HepG2 (cell line): ENCODE measurements at regions not wholly inside any gene's neighbourhood (a gene's known extent, or its start where the extent isn't known, plus 50 kb on each side); places are given as distances from the start of the nearest gene placed in this dataset.

Experiments used
- ATAC-seq: fragments of 200-7000 bp; cut with Tn5 transposase; 3 replicates; pipeline ENCODE4 v1.9.1; 2020; ENCODE audit warnings: mild to moderate bottlenecking, moderate library complexity
- BruUV-seq: library from RNA; stranded (reverse); fragments of 400-500 nt; replicated peaks from 2 replicates; lab custom pipeline; 2021; lab: Mats Ljungman, UMichigan
- CTCF ChIA-PET: fragments of 300-600 bp; formaldehyde crosslinking; extraction: SDS; loops from one replicate; lab custom pipeline; 2021; ENCODE audit warnings: low total read pairs, inconsistent platforms, low intra/inter-chr PET ratio; lab: Yijun Ruan, JAX
- POLR2A ChIA-PET: fragments of 350-600 bp; sonication (Branson Sonifier 250); formaldehyde crosslinking; loops from one replicate; lab custom pipeline; 2020; ENCODE audit warnings: antibody characterized with exemption, inconsistent platforms; lab: Yijun Ruan, JAX
- DNase-seq: peaks from one replicate; pipeline ENCODE4 v3.0.0-alpha.2; 2015; ENCODE audit warnings: low spot score
- FAIRE-seq: peaks from 3 replicates; lab custom pipeline; 2011; peaks lifted over from hg19 to GRCh38; lab: Jason Lieb, UNC
- H2AFZ ChIP-seq: one replicate; pipeline ENCODE4 v1.6.1; 2011; ENCODE audit warnings: low read length, inconsistent platforms
- H3K27ac ChIP-seq: fragments of 300-600 bp; 3 replicates; pipeline ENCODE4 v1.8.0; 2011; ENCODE audit warnings: mixed run types, mild to moderate bottlenecking, mixed read lengths, low read length, inconsistent platforms; ENCODE audit not compliant: insufficient read depth; ENCODE audit errors: extremely low read length
- H3K27me3 ChIP-seq, 2 experiments: fragments of 200-600 bp in 1 of 2; 2 replicates in 1 of 2; 3 replicates in 1 of 2; pipeline versions ENCODE4 v1.6.0 to v1.8.0; 2011; ENCODE audit warnings: low read length in 2 of 2, mild to moderate bottlenecking in 2 of 2, moderate library complexity in 2 of 2, inconsistent platforms in 1 of 2; ENCODE audit not compliant: insufficient read depth in 2 of 2, control insufficient read depth in 1 of 2
- H3K36me3 ChIP-seq, 2 experiments: fragments of 200-600 bp in 1 of 2; replicated peaks in 1 of 2; 2 replicates in 1 of 2; 3 replicates in 1 of 2; pipeline versions ENCODE4 v1.5.1 to v1.8.0; 2011; ENCODE audit warnings: low read length in 2 of 2, inconsistent platforms in 1 of 2; ENCODE audit not compliant: insufficient read depth in 2 of 2, control insufficient read depth in 1 of 2
- H3K4me1 ChIP-seq: 2 replicates; pipeline ENCODE4 v1.5.1; 2012; ENCODE audit warnings: low read length, inconsistent platforms; ENCODE audit not compliant: insufficient read depth
- H3K4me2 ChIP-seq: 2 replicates; pipeline ENCODE4 v1.6.0; 2011; ENCODE audit warnings: low read depth, low read length, inconsistent platforms
- H3K4me3 ChIP-seq, 3 experiments: fragments of 200-600 bp in 1 of 3; sonication (generic), shearing (Covaris generic) in 1 of 3; replicated peaks in 1 of 3; 2 replicates each; pipeline ENCODE4 v1.5.1; 2011 to 2016; ENCODE audit warnings: low read length in 3 of 3, inconsistent platforms in 2 of 3, low read depth in 2 of 3, mild to moderate bottlenecking in 2 of 3, control low read depth in 1 of 3, mixed read lengths in 1 of 3; ENCODE audit not compliant: insufficient read depth in 1 of 3
- H3K79me2 ChIP-seq: one replicate; pipeline ENCODE4 v1.6.1; 2011; ENCODE audit warnings: low read length, inconsistent platforms; ENCODE audit not compliant: insufficient read depth
- H3K9ac ChIP-seq: 2 replicates; pipeline ENCODE4 v1.6.0; 2011; ENCODE audit warnings: mild to moderate bottlenecking, low read depth, low read length, inconsistent platforms; ENCODE audit not compliant: insufficient read depth
- H3K9me3 ChIP-seq: 2 replicates; pipeline ENCODE4 v1.5.1; 2012; ENCODE audit warnings: mild to moderate bottlenecking, low read length
- H4K20me1 ChIP-seq: 2 replicates; pipeline ENCODE4 v1.6.0; 2011; ENCODE audit warnings: inconsistent platforms, mild to moderate bottlenecking, low read length, moderate library complexity; ENCODE audit not compliant: insufficient read depth
- CENPX ChIP-seq: sonication (generic); formaldehyde crosslinking; IDR thresholded peaks from 2 replicates; pipeline ENCODE4 v1.9.0; 2021; ENCODE audit warnings: mild to moderate bottlenecking, missing genetic modification reagents, moderate library complexity
- ELF3 ChIP-seq: IDR thresholded peaks from 2 replicates; pipeline ENCODE4 v1.6.1; 2016; ENCODE audit warnings: missing genetic modification reagents, missing compliant biosample characterization
- KLF9 ChIP-seq: IDR thresholded peaks from 2 replicates; pipeline ENCODE4 v1.6.1; 2016; ENCODE audit warnings: low read depth
- NFAT5 ChIP-seq: sonication (generic); formaldehyde crosslinking; IDR thresholded peaks from 2 replicates; pipeline ENCODE4 v1.4.0; 2020; ENCODE audit warnings: missing genetic modification reagents
- NR2F6 ChIP-seq, 2 experiments: IDR thresholded peaks; 2 replicates each; pipeline ENCODE4 v1.6.1; 2016; ENCODE audit warnings: antibody characterized with exemption in 1 of 2, mild to moderate bottlenecking in 1 of 2
- RFXANK ChIP-seq: IDR thresholded peaks from 2 replicates; pipeline ENCODE4 v1.6.1; 2016
- RNF2 ChIP-seq: fragments of 450-650 bp; conservative IDR thresholded peaks from 2 replicates; pipeline ENCODE4 v1.6.1; 2016; ENCODE audit warnings: low read depth
- SIN3A ChIP-seq: IDR thresholded peaks from 2 replicates; pipeline ENCODE4 v1.6.1; 2011; ENCODE audit warnings: low read depth, mild to moderate bottlenecking, control low read depth, low read length, borderline replicate concordance
- SMAD1 ChIP-seq: sonication (generic); formaldehyde crosslinking; IDR thresholded peaks from 2 replicates; pipeline ENCODE4 v1.4.0; 2020; ENCODE audit warnings: missing genetic modification reagents, low read depth, mild to moderate bottlenecking, borderline replicate concordance
- TEAD3 ChIP-seq: optimal IDR thresholded peaks from 2 replicates; pipeline ENCODE3; 2016; ENCODE audit warnings: borderline replicate concordance
- U2AF2 ChIP-seq: fragments of 200-400 bp; formaldehyde crosslinking; IDR thresholded peaks from 2 replicates; pipeline ENCODE4 v1.6.1; 2017; ENCODE audit warnings: low read depth, mild to moderate bottlenecking, low read length
- ZBTB7A ChIP-seq: sonication (generic); formaldehyde crosslinking; IDR thresholded peaks from 2 replicates; pipeline ENCODE4 v1.8.0; 2022; ENCODE audit warnings: mild to moderate bottlenecking, missing genetic modification reagents
- ZMAT5 ChIP-seq: sonication (generic); formaldehyde crosslinking; IDR thresholded peaks from 2 replicates; pipeline ENCODE4 v1.5.0; 2020; ENCODE audit warnings: mild to moderate bottlenecking, low read depth, missing genetic modification reagents, borderline replicate concordance
- ZNF20 ChIP-seq: sonication (generic); formaldehyde crosslinking; IDR thresholded peaks from 2 replicates; pipeline ENCODE4 v1.4.0; 2020; ENCODE audit warnings: mild to moderate bottlenecking, moderate library complexity, missing genetic modification reagents
- ZNF225 ChIP-seq: sonication (generic); formaldehyde crosslinking; IDR thresholded peaks from 2 replicates; pipeline ENCODE4 v1.4.0; 2020; ENCODE audit warnings: mild to moderate bottlenecking, missing genetic modification reagents
- ZNF326 ChIP-seq: sonication (generic); formaldehyde crosslinking; IDR thresholded peaks from 2 replicates; pipeline ENCODE4 v1.4.0; 2020; ENCODE audit warnings: missing genetic modification reagents, borderline replicate concordance
- ZNF382 ChIP-seq: sonication (generic); formaldehyde crosslinking; IDR thresholded peaks from 2 replicates; pipeline ENCODE4 v1.5.0; 2020; ENCODE audit warnings: missing genetic modification reagents, mild to moderate bottlenecking, borderline replicate concordance
- ZNF598 ChIP-seq: sonication (generic); formaldehyde crosslinking; IDR thresholded peaks from 2 replicates; pipeline ENCODE4 v1.5.1; 2020; ENCODE audit warnings: mild to moderate bottlenecking, missing genetic modification reagents, borderline replicate concordance
- ZNF619 ChIP-seq: sonication (generic); formaldehyde crosslinking; IDR thresholded peaks from 2 replicates; pipeline ENCODE4 v1.4.0; 2020; ENCODE audit warnings: mild to moderate bottlenecking, missing genetic modification reagents
- ZNF691 ChIP-seq: sonication (generic); formaldehyde crosslinking; IDR thresholded peaks from 2 replicates; pipeline ENCODE4 v1.4.0; 2020; ENCODE audit warnings: missing genetic modification reagents, low read depth, mild to moderate bottlenecking, borderline replicate concordance
- ZNF703 ChIP-seq: sonication (generic); formaldehyde crosslinking; IDR thresholded peaks from 2 replicates; pipeline ENCODE4 v1.5.1; 2020; ENCODE audit warnings: missing genetic modification reagents, mild to moderate bottlenecking, moderate library complexity, borderline replicate concordance
- WGBS: methylation state at CpG from one replicate; pipeline ENCODE4 v1.1.6; 2017; ENCODE audit warnings: low lambda C conversion rate; 5-methylcytosine and 5-hydroxymethylcytosine counted together
- in situ Hi-C: cut with HindIII; loops from 2 replicates; pipeline ENCODE4 v1.10.0; 2017; ENCODE audit warnings: low pct_unique_long_range_greater_than_20kb; ENCODE audit not compliant: extremely low pct_ligation_motif_present
- intact Hi-C: fragments of 100-400 bp; cut with micrococcal nuclease; formaldehyde crosslinking; loops from one replicate; pipeline ENCODE4 v1.10.0; 2022; ENCODE audit not compliant: unreplicated experiment

GRCh38 chr1:227428803-227429202, 110.5 kb upstream of the CDC42BPA start (continued):
- TF ChIP-seq ELF3 (CRISPR knock-in tag) (peak; percentile 51; the same call in 1 of the 2 replicates), ZNF703 (no peak), ZNF20 (CRISPR knock-in tag) (no peak), NR2F6 (IDR thresholded peaks at IDR 0.05) (no peak), NR2F6 (CRISPR knock-in tag; IDR thresholded peaks at IDR 0.05) (peak; percentile 14; the same call in 1 of the 2 replicates), TEAD3 (CRISPR knock-in tag) (peak; percentile 51), SMAD1 (CRISPR knock-in tag) (no peak)

GRCh38 chr1:227427411-227427810, 109.1 kb upstream of the CDC42BPA start:
- TF ChIP-seq ZMAT5 (CRISPR knock-in tag) = no peak
- no peak for TF ChIP-seq RFXANK (CRISPR knock-in tag)
- no peak for TF ChIP-seq ZNF691 (CRISPR knock-in tag)
- no peak for TF ChIP-seq KLF9 (CRISPR knock-in tag)
- TF ChIP-seq NFAT5 (CRISPR knock-in tag) = no peak
- TF ChIP-seq CENPX (CRISPR knock-in tag) = no peak
- TF ChIP-seq ZNF598 (CRISPR knock-in tag) = no peak
- TF ChIP-seq ZNF382 (CRISPR knock-in tag) = no peak
- no peak for TF ChIP-seq SIN3A
- no peak for TF ChIP-seq ZNF619 (CRISPR knock-in tag)
- no peak for TF ChIP-seq ZBTB7A (CRISPR knock-in tag)
- no peak for TF ChIP-seq U2AF2
- TF ChIP-seq RNF2 = no peak
- no peak for TF ChIP-seq ZNF326
- TF ChIP-seq ZNF225 (CRISPR knock-in tag) = no peak
- TF ChIP-seq, all 625 proteins: peak for 0
- Histone ChIP-seq H3K27me3 (peaks cover 0 to 12% of the 10 kb centered on the region in 2 experiments; a peak in 2 of 5 replicates), H3K9me3 (no peaks in the 10 kb centered on the region), H3K9ac (no peak overlapping the region), H3K4me1 (peaks cover 35% of the 10 kb centered on the region), H3K4me2 (no peak overlapping the region), H2AFZ (no peak overlapping the region), H3K79me2 (no peaks in the 10 kb centered on the region), H3K27ac (no peak overlapping the region), H3K36me3 (no peaks in the 10 kb centered on the region), H4K20me1 (no peaks in the 10 kb centered on the region), H3K4me3 (no peak overlapping the region)
- ATAC-seq (no peak), FAIRE-seq (no peak), DNase-seq (no peak)
- intact Hi-C loops = no loop called here
- ChIA-PET CTCF (no interaction called here), POLR2A (no interaction called here)
- BruUV-seq = no TSS peak
- in situ Hi-C loops = no loop called here
- 9% methylated on average over 1 of the region's 1 CpG for WGBS
